ENCODE measurements at regions not wholly inside any gene's neighbourhood (a gene's known extent, or its start where the extent isn't known, plus 50 kb on each side); places are given as distances from the start of the nearest gene placed in this dataset.

GRCh38 chr3:115350606-115351005 lies 203.5 kb upstream of the ZBTB20 start:
- 57 to 73% methylated on average over 3 of the region's 3 CpGs for WGBS, 2 donors

GRCh38 chr3:115351193-115351592 lies 204.1 kb upstream of the ZBTB20 start:
- H3K4me3 ChIP-seq (ENCODE audit: low read depth, poor library complexity, severe bottlenecking): no peak overlapping the region
- no peak for DNase-seq (ENCODE audit: low spot score in 2 of 2)
- TF ChIP-seq POLR2A (IDR thresholded peaks at IDR 0.05) (no peak), CTCF (IDR thresholded peaks at IDR 0.05) (no peak)
- intact Hi-C loops (cut with DNase I; ENCODE audit: low total_unique reads): no loop called here
- WGBS, 2 donors: 86 to 88% methylated on average over 4 of the region's 4 CpGs

More at GRCh38 chr3:115350606-115351005, 203.5 kb upstream of the ZBTB20 start:
- no peak for DNase-seq (ENCODE audit: low spot score in 2 of 2)
- intact Hi-C loops (cut with DNase I; ENCODE audit: low total_unique reads): no loop called here
- H3K4me3 ChIP-seq (ENCODE audit: low read depth, poor library complexity, severe bottlenecking): no peak overlapping the region
- TF ChIP-seq CTCF (IDR thresholded peaks at IDR 0.05) (no peak), POLR2A (IDR thresholded peaks at IDR 0.05) (no peak)

GRCh38 chr3:115354010-115354409 lies 206.9 kb upstream of the ZBTB20 start:
- WGBS, 2 donors: 74 to 76% methylated on average over 3 of the region's 3 CpGs
- DNase-seq (ENCODE audit: low spot score in 2 of 2): no peak
- TF ChIP-seq CTCF (IDR thresholded peaks at IDR 0.05) (no peak), POLR2A (IDR thresholded peaks at IDR 0.05) (no peak)
- H3K4me3 ChIP-seq (ENCODE audit: low read depth, poor library complexity, severe bottlenecking): no peak overlapping the region
- intact Hi-C loops (cut with DNase I; ENCODE audit: low total_unique reads): no loop called here

- TF ChIP-seq POLR2A (IDR thresholded peaks at IDR 0.05): no peak
- DNase-seq (ENCODE audit: low spot score in 2 of 2): no peak
- 93 to 95% methylated on average over 2 of the region's 2 CpGs for WGBS, 2 donors
- no peak overlapping the region for H3K4me3 ChIP-seq (ENCODE audit: low read depth, poor library complexity, severe bottlenecking)
- intact Hi-C loops (cut with DNase I; ENCODE audit: low total_unique reads): no loop called here
Measured at GRCh38 chr3:115357456-115357855, 210.4 kb upstream of the ZBTB20 start.

GRCh38 chr3:115359536-115359935 lies 212.4 kb upstream of the ZBTB20 start:
- 43 to 64% methylated on average over 2 of the region's 2 CpGs for WGBS, 2 donors
- DNase-seq (ENCODE audit: low spot score in 2 of 2): no peak
- H3K4me3 ChIP-seq (ENCODE audit: low read depth, poor library complexity, severe bottlenecking): no peak overlapping the region
- TF ChIP-seq POLR2A (IDR thresholded peaks at IDR 0.05) (no peak), CTCF (IDR thresholded peaks at IDR 0.05) (no peak)
- intact Hi-C loops (cut with DNase I; ENCODE audit: low total_unique reads): no loop called here

- TF ChIP-seq POLR2A (IDR thresholded peaks at IDR 0.05): no peak
- no peak for TF ChIP-seq CTCF (IDR thresholded peaks at IDR 0.05)
- 52 to 72% methylated on average over 1 of the region's 1 CpG for WGBS, 2 donors
- H3K4me3 ChIP-seq (ENCODE audit: low read depth, poor library complexity, severe bottlenecking): no peak overlapping the region
- no peak for DNase-seq (ENCODE audit: low spot score in 2 of 2)
- intact Hi-C loops (cut with DNase I; ENCODE audit: low total_unique reads): no loop called here
Measured at GRCh38 chr3:115361806-115362205, 214.7 kb upstream of the ZBTB20 start.
